ENCODE measurements at regions not wholly inside any gene's neighbourhood (a gene's known extent, or its start where the extent isn't known, plus 50 kb on each side); places are given as distances from the start of the nearest gene placed in this dataset.

DNA sequence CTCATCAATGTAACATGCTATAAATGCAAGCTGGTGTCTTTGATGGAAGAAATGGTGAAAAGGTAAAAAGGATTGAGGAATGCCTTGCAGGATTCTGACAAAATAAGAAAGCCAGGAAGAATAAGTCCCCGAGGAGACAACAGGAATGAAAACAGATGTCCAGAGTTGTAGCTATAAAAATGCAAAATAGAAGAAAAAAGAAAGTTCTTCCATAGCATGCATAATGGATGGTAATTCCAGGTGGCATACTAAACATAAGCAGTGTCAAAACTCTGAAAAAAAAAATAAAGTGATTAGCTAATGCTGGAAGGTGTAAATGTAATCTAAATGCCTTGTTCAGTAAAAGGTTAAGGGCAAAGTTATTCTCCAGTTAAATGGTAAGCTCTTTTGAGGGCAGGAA is 225.9 kb upstream of the CHST9 start:
- in situ Hi-C loops (cut with MboI; ENCODE audit: low pct_unique_long_range_greater_than_20kb, low sequenced_read_pairs, unreplicated experiment), result no loop called here
- DNase-seq (ENCODE audit: low spot score), result no peak
- TF ChIP-seq, protein P1, sequence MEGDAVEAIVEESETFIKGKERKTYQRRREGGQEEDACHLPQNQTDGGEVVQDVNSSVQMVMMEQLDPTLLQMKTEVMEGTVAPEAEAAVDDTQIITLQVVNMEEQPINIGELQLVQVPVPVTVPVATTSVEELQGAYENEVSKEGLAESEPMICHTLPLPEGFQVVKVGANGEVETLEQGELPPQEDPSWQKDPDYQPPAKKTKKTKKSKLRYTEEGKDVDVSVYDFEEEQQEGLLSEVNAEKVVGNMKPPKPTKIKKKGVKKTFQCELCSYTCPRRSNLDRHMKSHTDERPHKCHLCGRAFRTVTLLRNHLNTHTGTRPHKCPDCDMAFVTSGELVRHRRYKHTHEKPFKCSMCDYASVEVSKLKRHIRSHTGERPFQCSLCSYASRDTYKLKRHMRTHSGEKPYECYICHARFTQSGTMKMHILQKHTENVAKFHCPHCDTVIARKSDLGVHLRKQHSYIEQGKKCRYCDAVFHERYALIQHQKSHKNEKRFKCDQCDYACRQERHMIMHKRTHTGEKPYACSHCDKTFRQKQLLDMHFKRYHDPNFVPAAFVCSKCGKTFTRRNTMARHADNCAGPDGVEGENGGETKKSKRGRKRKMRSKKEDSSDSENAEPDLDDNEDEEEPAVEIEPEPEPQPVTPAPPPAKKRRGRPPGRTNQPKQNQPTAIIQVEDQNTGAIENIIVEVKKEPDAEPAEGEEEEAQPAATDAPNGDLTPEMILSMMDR (IDR thresholded peaks at IDR 0.05; ENCODE audit: extremely low read depth, insufficient read depth, missing control alignments), result no peak

DNA sequence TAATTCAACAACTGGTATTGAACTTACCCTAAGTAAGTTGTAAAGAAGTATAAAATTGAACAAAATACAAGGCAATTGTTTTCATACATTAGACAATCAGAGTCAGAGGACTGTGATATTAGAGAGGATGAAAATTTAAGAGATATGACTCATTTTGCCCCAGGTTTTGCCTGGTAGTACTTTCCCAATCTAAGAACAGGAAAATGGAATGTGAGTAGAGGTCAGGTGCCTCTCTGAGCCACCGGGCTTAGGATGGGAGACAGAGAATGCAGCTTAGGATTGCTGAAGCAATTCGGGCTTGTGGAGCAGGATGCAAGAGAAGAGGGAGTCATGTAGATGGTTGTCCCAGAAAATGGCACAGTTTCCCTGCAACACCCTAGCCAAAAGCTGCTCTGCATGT is 219.7 kb upstream of the CHST9 start:
- DNase-seq (ENCODE audit: low spot score), result no peak
- TF ChIP-seq, protein P1 (IDR thresholded peaks at IDR 0.05; ENCODE audit: extremely low read depth, insufficient read depth, missing control alignments), result no peak
- in situ Hi-C loops (cut with MboI; ENCODE audit: low pct_unique_long_range_greater_than_20kb, low sequenced_read_pairs, unreplicated experiment), result no loop called here

DNA sequence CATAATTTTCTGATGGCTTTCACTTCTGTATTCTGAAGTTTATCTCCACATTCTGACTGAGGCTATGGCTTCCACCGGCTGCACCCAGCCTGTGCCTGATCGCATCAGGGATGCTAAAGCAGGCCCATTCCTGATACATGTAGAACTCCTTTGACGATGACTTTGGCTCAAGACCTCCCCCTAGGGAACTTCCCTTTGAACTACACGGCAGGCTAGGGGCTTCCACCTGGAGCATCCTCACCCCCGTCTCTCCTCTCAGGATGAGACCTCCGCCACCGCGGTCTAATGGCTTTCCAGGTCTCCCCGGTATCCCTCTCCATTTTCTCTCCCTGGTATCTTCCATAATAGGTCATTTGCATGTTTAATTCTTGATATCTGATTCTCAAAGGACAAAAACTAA is 214.9 kb upstream of the CHST9 start:
- DNase-seq (ENCODE audit: low spot score), result no peak
- TF ChIP-seq, protein P1 (IDR thresholded peaks at IDR 0.05; ENCODE audit: extremely low read depth, insufficient read depth, missing control alignments), result no peak
- in situ Hi-C loops (cut with MboI; ENCODE audit: low pct_unique_long_range_greater_than_20kb, low sequenced_read_pairs, unreplicated experiment), result no loop called here

DNA sequence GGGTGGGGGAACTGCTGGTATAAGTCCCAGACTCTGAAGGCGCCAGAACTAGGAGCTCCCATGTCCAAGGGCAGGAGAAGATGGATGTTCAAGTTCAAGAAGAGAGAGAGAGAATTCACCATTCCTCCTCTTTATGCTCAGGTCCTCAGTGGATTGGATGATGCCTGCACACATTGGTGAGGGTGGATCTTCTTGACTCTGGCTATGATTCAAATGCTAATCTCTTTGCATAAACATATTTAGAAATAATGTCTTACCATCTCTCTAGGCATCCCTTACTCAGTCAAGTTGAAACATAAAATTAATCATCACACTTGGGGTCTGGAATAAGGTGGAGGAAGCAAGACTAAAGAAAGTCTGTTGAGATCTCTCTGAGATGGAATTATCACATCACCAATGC is 210.6 kb upstream of the CHST9 start:
- in situ Hi-C loops (cut with MboI; ENCODE audit: low pct_unique_long_range_greater_than_20kb, low sequenced_read_pairs, unreplicated experiment), result no loop called here
- TF ChIP-seq, protein P1 (IDR thresholded peaks at IDR 0.05; ENCODE audit: extremely low read depth, insufficient read depth, missing control alignments), result no peak
- no peak for DNase-seq (ENCODE audit: low spot score)

DNA sequence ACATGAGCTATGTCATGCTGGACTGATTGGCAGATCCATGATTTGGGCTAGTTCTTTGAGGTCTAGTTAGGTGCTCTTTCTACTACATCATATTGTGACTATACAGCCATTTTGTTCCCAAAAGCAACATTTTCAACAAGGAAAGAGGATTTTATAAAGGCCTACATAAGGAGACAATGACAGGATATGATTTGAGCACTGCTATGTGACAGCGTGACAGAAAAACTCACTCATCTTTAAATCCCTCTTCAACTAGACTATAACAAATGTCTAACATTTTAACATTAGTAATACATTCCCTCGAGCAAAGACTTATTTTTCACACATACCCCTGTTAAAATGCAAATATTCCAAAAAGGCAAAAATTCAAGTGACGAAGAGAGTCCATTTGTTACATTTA is 209.6 kb upstream of the CHST9 start:
- TF ChIP-seq, protein P1 (IDR thresholded peaks at IDR 0.05; ENCODE audit: extremely low read depth, insufficient read depth, missing control alignments), result no peak
- in situ Hi-C loops (cut with MboI; ENCODE audit: low pct_unique_long_range_greater_than_20kb, low sequenced_read_pairs, unreplicated experiment), result no loop called here
- no peak for DNase-seq (ENCODE audit: low spot score)

DNA sequence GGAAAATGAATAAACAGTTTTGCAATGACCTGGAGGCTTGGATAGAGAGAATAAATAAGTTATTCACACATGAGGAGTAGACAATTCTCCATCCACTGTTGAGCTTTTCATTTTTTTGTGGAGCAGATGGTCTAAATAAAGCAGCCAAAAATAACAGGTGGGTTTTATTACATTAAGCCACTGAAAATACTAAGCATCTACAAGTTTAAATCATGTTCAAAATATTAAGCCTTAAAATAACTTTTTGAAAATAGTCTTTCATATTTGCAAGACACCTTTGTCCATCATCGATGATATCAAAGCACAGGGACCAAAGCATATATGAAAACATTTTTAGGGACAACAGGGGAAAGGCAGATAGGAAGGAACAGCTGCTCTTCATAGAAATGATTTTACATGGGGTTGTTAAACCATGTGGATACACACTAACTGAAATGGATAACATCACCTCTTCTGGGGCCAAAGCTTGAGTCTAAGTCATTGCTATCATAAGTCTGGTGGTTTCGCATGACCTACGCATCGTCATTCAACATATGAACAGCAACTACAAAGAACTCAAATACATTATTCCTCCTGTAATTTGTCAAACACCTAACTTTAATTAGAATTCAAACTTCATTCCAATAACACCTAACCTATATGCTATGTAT is 197.6 kb upstream of the CHST9 start:
- DNase-seq (ENCODE audit: low spot score), result no peak
- in situ Hi-C loops (cut with MboI; ENCODE audit: low pct_unique_long_range_greater_than_20kb, low sequenced_read_pairs, unreplicated experiment), result no loop called here
- TF ChIP-seq, protein P1 (IDR thresholded peaks at IDR 0.05; ENCODE audit: extremely low read depth, insufficient read depth, missing control alignments), result no peak
